NCI-H748 (cell line): ENCODE measurements at regions not wholly inside any gene's neighbourhood (a gene's known extent, or its start where the extent isn't known, plus 50 kb on each side); places are given as distances from the start of the nearest gene placed in this dataset.

Experiments
- DNase-seq: peaks from one replicate; lab custom pipeline; 2025; ENCODE audit not compliant: unreplicated experiment; lab: John Stamatoyannopoulos, UW

DNA sequence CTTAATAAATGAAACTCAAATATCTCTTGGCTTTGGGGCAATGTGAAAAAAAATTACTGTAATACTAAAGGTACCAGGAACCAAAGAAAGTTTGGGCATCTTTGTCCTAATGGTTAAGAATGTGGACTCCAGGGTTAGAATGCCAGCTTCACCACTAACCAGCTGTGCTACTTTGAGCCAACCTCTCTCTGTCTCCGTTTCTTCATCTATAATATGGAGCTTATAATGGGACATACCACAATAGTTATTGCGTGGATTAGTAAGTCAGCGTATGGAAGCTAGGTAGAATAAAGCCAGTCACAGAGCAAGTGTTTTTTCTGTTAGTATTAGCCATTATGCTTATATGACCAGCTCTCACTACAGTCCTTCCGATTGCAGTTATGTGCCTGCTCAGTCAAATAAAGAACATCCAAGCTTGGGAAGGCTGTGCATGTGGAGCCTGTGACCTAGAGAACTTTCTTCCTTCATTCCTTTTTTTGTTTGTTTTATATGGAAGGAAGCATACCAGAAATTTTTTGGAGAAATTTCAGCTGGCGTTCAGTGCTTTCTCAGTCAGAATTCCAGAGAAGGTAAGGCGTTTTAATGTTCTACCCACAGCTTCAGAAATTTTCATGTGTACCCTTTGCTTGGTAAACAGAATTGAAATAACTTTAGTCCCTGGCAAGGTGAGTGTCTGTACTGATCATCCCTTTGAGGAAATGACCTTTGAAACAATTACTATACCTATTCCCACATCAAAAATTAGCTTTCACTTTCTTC lies 114.0 kb upstream of the RND3 start:
- DNase-seq: no peak

DNA sequence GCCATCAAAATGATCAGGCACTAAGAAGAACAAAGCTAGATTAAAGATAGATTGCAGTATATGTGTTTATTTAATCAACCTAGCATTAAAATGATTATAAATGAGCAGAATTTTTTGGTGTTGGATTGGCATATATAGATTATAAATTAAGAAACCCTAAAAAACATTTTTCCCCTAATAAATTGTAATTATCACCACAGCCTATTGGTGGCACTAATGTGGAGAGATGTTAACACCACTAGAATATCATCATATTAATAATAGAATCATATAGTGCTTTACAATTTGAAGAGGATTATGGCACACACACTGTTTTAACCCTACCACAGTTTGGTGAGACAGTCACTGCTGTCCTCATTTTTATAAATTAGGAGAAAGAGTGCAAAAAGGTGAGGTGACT lies 112.4 kb upstream of the RND3 start:
- DNase-seq: no peak

GRCh38 chr2:150598383-150598782 lies 110.9 kb upstream of the RND3 start:
- no peak for DNase-seq

- no peak for DNase-seq
These were observed 108.5 kb upstream of the RND3 start for GRCh38 chr2:150595803-150596470.

DNA sequence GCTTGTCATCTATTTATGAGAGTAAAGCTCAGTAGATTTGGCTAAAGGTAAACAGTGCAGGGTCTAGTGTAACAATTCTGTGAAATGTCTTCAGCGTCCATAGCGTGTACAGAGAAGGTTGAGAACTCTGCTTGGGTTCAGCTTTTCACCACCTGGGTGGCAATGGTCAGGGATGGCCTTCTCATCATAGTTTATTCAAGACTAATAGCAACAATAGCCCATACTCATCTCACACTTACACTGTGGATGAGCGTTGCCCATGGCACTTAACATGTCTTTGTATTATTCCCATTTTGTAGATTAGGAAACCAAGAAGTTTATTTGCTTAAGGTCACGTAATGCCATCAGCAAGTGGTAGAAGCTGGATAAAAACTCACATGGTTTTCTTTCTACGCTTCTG lies 106.8 kb upstream of the RND3 start:
- DNase-seq: no peak

DNA sequence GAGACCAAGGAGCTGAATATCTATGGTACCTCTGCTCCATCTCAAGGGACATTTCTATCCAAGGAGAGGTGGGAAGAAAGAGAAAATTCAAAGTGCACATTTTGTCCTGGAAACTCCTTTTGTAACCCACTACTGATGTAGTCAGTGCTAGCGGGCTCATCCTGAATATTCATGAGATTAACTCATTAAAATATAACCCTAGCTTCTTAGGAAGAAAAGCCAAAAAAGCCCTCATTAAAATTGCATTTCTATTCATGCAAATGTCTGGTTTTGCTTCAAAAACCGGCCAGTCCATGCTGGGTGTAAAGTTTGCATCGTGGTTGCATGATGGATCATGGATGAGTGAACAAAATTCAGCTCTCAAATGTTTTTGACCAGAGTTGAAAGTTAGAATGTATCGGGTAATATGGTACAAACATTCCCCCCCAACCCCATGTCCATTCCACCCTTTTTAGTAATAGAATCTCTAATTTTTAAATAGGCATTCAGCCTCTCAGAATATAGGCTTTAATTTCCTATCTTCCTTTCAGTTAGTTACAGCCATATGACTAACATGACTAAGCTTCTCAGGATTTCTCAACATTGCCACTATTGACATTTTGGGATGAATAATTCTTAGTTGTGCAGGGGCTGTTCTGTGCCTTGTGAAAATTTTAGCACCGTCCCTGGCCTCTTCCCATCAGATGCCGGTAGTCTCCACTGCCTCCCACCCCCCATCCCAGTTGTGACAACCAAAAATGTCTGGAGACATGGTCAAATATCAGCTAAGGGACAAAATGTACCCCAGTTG lies 104.2 kb upstream of the RND3 start:
- DNase-seq: no peak

GRCh38 chr2:150589681-150590080 lies 102.2 kb upstream of the RND3 start:
- no peak for DNase-seq

DNA sequence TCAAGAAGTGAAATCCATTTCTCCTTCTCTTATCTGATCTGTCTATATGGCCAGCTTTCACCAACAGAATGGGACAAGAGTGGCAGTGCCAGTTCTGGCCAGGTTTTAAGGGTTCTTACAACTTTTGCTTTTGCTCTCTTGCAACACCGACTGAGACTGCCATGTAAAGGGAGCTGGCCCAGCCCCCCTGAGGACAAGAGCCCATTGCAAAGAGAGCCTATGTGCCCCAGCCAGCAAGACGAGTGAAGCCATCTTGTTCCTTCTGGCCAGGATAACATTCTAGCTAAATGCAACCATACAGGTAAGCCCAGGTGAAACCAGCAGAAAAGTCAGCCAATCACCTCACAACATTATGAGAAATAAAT lies 101.0 kb upstream of the RND3 start:
- DNase-seq: no peak

GRCh38 chr2:150587547-150588505 lies 100.4 kb upstream of the RND3 start:
- no peak for DNase-seq

- peak; percentile 17 for DNase-seq
These were observed 99.4 kb upstream of the RND3 start for GRCh38 chr2:150586858-150587257.

DNA sequence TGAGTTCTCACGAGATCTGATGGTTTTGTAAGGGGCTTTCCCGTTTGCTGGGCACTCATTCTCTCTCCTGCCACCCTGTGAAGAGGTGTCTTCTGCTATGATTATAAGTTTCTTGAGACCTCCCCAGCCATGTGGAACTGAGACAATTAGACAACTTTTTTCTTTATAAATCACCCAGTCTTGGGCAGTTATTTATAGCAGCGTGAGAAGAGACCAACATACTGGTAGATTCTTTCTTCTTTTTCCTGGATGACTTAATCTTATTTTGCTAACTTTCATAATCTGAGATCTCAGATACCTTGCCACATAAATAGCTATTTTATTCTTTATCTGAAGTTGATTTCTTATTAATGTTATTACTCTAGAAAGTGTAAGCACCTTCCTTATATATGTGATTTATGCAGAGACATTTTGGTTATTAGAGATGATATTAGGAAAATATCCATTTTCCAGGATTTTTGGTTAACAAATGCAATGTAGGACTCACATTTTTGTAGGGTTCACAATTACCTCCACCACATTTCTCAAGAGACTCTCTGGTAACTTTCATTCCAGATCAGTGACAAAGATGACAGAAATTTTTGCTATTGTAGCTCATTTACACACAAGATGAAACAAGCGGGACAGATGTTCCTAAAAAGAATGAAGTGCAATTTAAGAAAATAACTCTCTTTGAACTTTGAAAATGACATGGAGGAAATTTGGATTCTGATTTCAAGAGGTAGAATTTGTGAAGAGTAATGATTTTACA lies 97.9 kb upstream of the RND3 start:
- no peak for DNase-seq

DNA sequence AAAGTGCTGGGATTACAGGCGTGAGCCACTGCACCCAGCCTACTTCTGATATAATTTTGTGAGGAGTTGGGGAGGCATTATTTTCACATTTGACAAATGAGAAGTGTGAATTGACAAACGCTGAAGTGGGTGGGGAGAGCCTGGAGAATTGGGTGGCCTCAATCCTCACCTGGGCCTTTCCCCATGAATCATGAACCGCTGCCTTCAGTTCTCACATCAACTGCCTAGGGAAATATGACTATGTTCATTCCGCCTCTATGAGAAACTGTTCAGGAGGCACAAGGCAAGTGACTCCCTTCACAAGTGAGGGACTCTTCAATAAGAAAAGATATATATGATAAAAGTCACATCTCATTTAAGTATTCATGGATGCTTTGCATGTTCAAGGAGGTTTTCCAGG lies 96.6 kb upstream of the RND3 start:
- no peak for DNase-seq

DNA sequence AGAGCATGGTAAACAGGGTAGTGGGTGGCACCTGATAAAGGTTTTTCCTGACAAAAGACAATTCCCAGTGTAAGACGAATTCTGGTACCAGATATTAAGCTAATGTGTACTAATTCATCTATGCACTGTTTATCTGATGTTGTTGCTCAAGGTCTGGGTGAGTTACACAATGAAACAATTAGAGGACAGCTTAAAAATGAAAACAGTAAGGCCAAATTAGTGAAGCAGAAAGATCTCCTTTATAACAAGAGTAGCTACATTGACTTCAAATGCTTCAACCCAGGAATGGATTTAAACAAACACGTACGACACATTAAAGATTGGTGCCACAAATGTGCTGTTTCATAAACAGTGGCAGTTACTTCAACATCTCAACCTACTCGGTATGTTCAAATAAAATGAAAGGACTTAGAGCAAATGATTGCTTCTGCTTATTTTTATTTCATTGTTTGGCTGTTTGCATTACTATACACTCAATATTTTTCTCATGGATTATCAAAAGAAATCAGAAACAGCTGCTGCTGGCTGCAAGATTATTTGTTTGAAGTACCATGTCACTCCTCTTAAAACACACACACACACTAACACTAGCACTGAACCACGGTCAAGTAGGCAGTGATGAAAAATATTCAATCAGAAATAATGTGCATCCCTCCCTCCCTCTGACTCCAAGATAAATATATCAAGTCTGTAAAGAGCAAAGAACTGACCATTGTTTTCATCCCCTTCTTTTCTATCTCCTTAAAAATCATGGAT lies 94.4 kb upstream of the RND3 start:
- DNase-seq: no peak

DNA sequence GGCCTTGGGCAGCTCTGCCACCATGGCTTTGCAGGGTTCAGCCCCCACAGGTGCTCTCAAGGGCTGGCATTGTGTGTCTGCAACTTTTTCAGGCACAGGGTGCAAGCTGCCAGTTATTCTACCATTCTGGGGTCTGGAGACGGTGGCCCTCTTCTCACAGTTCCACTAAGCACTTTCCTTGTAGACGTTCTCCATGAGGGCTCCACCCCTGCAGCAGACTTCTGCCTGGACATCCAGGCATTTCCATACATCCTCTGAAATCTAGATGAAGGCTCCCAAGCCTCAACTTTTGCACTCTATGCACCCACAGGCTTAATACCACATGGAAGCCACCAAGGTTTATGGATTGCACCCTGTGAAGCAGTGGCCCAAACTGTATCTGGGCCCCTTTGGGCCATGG lies 91.0 kb upstream of the RND3 start:
- DNase-seq: no peak

DNA sequence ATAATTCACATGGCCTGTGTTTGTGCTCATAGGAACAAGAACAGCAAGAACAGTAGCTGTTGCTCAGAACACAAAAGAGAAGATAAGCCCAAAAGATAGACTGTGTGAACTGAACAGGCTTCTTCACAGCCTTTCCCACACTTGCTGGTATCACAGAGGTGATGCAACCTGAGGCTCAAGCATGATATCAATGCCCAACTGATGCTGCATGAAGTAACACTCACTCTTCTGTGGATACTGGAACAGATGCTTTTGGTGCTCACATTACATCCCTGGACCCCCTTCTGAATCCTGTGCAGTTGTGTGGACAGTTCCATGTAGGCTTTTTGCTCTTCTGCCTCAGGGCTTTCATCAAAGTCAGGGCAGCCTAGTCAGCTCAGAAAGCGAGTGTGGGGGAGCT lies 88.4 kb upstream of the RND3 start:
- DNase-seq: no peak

DNA sequence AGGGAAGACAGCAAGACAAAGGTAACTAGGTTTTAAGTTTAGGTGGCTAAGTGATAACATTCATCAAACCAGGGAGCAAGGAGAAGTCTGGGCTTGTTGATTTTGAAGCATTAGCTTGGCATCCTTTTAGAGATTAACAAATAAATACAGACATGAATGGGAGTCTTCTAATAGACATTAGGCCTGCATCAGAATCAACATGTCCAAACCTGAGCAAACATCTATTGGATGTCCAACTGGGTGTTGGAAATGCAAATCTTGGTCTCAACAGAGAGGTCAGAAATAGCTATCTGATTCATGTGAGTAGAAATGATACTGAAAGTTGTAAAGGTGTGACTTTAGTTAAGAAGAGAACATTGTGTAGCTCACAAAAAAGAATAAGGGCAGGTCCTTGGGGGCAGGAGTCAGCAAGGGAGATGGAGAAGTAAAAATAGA lies 85.5 kb upstream of the RND3 start:
- no peak for DNase-seq

GRCh38 chr2:150572194-150572766 lies 84.8 kb upstream of the RND3 start:
- DNase-seq: no peak

DNA sequence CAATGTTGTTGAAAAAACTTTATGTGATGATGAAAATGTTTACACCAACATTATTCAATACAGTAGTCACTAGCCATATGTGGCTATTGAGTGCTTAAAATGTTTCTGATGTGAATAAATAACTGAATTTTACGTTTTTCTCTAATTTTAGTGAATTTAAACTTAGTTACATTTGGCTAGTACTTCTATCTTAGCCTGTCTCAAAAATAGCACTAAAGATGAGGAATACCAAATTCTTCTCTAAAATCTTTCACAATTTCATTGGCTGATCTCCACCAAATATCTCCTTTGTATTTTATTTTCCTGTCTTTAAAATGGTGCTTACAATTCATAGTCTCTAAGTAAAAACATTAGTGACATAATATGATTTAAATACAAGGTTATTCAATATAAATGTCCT lies 83.7 kb upstream of the RND3 start:
- DNase-seq: no peak

DNA sequence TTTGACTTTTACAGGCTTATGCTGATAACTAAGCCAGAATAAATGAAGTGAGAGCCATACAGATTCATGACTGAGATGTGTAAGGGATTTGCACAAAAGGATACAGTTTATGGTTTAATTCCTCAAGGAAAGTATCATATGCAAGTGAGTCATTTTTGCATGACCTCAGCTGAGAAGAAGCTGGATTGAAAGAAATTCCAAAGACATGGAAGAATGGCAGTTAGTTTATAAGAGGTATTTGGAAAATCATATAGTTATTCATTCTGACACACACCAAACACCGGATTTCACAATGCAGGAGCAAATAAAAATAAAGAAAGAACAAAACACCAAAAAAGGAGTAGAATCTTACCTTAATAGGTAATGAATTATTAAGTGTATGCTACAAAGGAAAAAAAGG lies 83.2 kb upstream of the RND3 start:
- no peak for DNase-seq
